Ammon's horn (tissue), 1 donor: ENCODE measurements at regions not wholly inside any gene's neighbourhood (a gene's known extent, or its start where the extent isn't known, plus 50 kb on each side); places are given as distances from the start of the nearest gene placed in this dataset.
"Not testable (repeated sequence)": the region's sequence is repeated elsewhere in the genome, so short reads cannot be mapped to it uniquely, and the experiment has no call there.

Experiments used
- DNase-seq: peaks from one replicate; pipeline ENCODE4 v3.0.0-alpha.2; 2016; ENCODE audit warnings: low spot score

DNA sequence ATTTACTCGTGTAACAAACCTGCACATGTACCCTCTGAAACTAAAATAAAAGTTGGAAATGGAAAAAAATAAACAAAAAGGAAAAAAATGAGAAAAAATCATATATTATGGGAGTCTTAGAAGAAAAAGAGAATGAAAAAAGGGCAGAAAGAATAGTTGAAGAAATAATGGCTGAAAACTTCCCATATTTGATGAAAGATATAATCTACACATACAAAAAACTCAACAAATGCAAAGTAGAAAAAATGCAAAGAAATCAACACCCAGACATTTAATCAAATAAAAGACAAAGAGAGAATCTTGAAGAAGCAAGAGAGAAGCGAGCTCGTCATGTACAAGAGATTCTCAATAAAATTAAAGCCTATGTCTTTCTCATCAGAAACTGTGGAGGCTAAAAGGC is 73.8 kb downstream of the SLC25A46 start:
- no peak for DNase-seq

DNA sequence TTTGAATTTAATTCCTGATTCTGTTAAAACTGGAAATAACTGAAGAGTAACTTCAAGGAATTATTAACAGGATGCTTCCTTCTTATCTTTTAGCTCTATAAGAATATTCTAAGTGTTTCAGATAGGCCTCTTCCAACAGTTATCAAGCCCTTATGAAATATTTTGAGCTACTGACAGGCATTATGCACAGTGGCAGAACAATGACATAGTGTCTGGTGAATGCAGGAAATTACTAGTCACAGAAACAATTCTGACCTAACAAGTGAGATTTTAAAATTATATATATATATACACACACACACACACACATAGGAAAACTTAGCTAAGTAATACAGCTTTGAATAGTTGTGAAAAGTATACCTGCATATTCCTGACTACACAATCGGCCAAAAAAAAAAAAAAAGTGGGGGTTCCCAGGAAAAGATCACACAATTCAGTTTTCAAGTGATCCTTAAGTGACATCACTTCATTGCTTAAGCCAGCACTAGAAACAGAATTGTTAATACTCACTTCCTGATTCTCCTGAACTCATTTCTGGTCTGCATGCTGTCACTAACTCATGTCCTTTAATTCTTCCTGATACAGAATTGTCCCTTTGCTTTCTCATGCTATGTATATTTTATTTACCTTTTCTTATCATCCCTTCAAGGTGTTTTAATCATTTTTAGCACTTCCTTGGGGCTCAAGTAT is 77.3 kb downstream of the SLC25A46 start:
- no peak for DNase-seq

DNA sequence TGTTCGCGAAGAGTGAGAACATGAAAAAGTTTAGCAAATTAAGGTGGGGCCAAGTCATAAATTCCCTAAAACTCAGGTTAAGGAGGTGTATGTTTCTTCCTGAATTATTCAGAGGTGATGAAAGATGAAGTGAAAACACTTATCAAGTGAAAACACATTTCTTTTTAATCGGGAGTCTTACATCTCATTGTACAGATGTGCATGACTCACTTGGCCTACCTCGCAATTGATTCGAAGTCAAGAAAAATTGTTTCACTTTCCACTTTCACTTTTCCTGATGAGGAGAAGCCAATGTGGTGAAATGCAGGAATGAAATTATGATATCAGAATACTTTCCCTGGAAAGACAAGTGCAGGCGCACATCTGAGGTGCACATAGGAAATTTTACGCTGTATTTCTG is 78.7 kb downstream of the SLC25A46 start:
- no peak for DNase-seq

DNA sequence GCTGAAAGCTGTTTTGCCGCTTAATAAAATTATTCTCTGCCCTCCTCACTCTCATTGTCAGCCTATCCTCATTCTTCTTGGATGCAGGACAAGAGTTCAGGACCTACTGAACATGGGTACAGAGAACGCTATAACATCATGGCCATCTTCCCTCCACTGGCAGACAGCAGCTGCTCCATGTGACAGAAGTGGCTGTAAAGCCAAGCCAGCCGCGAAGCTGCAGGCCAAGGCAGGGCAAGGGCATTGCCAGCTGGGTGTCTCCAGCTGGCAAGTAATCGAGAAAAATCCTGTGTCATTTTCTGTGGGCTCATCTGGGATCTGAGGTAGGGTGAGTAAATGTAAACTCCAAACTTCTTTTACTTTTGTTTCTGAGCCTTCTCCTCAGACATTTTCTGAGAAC is 84.8 kb downstream of the SLC25A46 start:
- no peak for DNase-seq

DNA sequence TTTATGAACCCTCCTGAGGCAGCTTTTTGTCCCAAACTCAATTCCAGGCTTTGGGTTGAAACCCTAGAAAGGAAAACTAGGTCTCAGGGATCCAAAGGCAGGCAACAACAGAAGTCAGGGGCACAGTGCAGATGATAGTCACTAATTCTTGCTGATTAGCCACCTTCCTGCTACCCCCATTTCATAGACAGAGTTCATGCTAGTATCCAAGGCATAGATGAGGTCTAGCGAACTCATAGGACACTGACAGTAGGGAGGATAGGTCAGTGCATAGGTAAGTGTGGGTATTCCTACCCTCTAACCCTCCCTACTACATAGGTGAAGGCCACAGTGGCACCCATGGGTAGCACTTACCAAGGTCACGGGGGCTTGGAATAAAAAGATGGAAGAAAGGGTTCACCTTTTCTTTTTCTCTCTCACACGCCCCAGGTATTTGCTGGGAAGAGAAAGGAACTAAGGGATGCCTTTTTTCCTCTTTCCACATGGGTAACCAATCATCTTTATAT is 86.2 kb downstream of the SLC25A46 start:
- no peak for DNase-seq

DNA sequence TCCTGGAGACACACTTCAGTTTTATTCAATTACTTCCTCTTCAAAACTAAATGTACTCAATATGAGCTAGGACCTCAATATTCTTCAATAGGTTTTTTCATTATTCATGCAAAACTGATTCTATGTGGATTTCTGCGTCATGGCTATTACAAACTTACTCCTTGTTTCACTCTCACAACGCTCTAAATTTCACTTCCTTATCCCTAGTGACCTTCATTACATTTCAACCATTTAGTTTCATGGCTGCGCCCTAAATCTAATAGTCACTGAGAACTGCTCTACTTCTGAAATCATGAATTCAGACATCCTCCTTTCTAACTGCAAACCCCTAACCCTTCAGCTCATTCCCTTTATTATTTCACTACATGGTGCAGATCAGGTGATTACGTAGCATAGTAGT is 93.9 kb downstream of the SLC25A46 start:
- DNase-seq = no peak

DNA sequence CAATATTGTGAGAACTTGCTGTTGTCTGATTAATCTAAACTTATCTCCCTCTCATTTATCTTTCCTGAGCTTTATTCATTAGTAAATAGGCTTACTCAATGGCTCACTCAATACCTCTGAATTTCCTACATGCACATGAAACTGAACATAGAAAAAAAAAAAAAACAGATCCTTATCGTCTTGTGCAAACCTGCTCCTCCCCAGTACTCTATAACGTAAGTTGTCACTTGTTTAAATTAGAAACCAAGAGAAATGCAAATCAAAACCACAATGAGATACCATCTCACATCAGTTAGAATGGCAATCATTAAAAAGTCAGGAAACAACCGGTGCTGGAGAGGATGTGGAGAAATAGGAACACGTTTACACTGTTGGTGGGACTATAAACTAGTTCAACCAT is 96.1 kb downstream of the SLC25A46 start:
- DNase-seq = not testable (repeated sequence)

DNA sequence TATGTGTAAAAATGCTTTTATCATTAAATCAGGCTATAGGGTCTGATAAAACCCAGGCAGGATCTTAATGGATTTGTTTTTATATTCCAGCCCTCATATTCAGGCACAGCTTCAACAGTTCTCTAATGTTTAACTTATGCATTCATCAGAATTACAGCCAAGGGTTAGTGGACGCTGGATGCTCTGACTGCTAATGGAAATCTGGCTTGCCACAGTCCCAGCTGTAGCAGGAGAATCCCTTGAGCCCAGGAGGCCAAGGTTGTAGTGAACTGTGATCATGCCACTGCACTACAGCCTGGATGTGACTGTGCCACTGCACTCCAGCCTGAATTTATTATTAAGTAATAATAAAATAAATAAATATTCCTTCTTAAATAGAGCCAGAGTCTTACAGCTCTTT is 98.0 kb downstream of the SLC25A46 start:
- no peak for DNase-seq

DNA sequence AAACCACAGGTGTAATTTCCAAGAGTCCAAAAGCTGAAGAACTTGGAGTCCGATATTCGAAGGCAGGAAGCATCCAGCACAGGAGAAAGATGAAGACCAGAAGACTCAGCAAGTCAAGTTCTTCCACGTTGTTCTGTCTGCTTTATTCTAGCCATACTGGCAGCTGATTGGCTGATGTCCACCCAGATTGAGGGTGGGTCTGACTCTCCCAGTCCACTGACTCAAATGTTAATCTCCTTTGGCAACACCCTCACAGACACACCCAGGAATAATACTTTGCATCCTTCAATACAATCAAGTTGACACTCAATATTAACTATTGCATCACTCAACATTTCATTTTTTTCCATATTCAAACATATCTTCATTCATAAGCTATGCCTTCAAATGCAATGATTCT is 99.5 kb downstream of the SLC25A46 start:
- DNase-seq = not testable (repeated sequence)

DNA sequence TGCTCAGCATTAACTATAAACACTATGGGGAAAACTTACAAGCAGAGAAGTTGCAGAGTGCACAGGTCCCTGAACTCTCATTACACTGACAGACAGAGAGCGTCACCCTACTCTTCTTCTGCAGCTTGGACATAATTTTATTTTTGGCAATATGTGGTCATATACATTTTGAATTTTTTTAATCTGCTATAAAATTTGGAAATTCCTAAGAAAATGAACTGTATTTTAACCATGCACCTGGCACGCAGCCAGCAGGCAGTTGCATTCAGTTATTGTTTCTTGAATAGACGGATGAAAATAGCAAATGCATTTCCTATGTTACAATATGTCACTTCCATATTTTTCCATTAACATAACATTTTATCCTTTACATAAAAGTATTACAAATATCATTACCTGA is 100.2 kb downstream of the SLC25A46 start:
- no peak for DNase-seq

DNA sequence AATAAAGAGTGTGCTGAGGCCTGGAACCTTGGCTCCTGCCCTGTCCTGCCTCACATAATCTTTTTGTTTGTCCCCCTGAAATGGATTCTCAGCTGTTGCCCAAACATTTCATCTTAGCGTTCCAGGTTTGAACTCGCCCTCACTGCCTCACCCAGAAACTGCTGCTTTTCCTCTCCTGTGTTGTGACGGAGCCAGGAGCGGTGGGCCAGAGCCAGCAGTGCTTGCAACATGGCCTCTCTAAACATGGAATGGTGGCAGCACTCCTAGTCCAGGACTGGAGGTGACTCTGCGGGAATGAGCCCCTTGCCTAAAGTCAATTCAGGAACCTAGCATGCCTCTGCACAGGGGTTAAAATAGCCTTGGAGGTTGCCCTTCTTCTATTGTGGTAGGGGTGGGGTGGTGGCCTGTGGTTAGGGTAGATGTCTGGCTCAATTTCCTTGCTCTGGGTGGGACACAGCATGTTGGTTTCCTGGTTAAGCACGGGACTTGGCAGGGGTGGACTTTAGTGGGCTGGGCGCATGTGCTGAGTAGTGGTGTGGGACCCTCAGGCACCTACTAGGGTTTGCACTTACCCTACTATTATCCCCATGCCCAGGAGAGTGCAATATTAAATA is 101.6 kb downstream of the SLC25A46 start:
- DNase-seq = no peak

DNA sequence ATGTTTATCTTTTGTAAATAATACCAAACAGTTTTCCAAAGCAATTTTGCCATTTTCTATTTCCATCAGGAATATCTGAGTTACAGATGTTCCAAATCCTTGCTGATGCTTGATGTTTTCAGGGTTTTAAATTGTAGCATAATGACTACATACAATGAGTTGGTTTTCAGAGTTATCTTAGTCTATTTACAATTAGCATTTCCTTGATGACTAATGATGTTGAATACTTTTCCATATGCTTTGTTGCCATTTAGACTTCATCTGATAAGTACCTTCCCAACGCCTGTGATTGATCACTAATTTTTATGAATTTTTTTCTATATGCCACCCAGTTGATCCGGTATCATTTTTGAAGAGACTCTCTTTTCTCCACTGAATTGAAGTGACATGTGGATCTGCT is 102.3 kb downstream of the SLC25A46 start:
- DNase-seq = no peak

DNA sequence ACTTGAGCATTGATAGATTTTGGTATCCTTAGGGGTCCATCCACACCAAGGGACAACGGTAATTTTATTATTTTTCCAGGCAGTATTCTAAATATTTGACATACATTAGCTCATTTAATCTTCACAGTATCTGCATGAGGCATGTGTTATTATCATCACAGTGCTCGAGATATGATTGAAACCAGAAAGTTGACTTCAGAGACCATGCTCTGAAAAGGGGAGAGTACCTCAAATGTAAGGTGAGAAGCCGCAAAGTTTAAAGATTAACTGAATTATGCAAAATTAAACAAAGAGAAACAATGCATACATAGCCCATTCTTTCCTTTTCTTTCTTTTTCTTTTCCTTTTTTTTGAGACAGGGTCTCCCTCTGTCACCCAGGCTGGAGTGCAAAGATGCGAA is 104.1 kb downstream of the SLC25A46 start:
- DNase-seq = no peak

DNA sequence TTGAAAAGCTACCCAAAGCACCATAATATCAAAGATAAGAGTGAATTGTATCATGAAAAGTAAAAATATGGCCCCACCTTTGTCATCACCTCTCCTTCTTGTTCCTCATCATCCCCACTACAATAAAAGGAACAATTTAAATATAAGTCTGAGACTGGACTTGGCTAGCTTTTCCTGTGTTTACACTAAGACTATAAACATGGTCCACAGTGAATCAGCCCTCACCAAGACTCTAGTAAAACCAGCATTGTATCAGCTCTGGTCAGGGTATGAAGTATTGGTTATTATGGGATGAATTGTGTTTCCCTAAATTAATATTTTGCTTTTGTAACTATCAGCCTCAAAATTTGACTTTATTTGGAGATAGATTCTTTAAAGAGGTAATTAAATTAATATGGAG is 105.4 kb downstream of the SLC25A46 start:
- DNase-seq = no peak

DNA sequence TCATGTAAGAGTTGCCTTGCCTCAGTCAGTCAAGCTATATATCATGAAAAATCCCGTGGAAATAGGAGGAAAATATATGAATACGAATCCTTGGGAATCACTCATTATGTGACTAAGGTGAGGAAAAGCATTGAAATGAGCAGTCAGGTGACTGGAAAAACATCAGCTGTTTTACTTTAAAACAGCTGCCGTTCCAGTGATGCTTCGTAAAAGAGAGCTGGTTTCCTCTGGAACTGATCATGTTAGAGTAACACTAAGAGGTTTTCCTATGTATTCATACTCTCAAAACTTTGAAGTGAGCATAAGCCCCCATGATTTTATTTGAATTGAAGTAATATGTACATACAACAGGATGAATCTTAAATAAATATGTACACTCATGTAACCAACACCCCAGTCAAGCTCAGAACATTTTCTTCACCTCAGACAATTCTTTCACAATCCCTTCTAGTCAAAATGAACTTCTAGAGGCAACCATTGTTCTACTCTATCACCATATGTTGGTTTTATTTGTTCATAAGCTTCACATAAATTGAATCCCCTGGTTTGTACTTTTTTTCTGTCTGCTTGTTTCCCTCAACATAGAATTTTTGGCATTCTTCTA is 107.7 kb downstream of the SLC25A46 start:
- DNase-seq = no peak

DNA sequence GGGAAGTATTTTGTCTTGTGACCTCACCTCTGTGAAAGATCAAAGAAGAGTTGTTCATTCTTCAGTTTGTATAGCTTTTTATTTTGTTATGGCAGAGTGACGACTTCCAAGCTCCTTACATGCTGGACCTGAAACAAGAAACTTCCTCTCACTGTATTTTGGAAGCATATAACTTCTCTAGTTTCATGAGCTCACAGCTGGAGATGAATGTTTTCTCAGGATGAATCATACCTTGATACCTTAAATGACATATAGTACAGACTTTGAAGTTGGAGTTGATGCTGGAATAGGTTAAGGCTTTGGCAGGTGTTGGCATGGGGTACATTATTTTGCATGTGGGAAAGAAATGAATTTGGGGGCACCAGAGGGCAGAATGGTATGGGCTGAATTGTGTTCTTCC is 112.5 kb downstream of the SLC25A46 start:
- DNase-seq = no peak

DNA sequence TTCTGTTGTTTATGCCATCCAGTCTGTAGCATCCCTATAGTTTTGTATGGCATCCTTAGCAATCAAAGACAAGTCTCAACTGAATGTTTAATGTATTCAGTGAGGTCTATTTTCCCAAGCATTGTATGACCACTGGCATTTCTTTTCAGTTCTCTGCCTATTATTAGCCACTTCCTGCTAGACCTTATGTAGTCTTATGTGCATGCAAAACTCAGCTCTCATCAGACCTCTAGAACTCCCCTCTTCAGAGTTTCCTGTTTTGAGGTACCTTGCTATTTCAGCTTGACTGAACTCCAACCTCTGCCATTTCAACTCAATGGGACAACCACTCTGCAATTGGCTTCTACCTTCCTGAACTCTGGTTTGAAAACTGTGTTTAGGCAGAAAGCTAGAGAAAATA is 113.2 kb downstream of the SLC25A46 start:
- DNase-seq = no peak

DNA sequence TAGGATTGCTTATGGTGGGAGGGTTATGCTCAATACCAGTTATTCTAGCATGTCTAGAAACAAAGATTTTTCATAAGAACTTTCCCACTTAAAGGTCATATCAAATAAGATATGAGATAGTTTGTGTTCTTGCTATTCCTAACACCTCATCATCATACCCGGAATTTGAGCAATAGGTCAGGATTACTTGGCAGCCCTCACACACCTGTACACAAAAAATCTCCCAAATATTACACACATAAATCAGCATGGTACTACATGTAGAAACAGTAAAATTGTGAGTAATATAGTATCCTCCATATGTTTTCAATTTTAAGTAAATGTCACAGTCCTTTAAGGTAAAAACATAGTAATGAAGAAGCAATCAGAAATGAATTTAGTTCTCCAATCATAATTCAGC is 113.7 kb downstream of the SLC25A46 start:
- DNase-seq = no peak

DNA sequence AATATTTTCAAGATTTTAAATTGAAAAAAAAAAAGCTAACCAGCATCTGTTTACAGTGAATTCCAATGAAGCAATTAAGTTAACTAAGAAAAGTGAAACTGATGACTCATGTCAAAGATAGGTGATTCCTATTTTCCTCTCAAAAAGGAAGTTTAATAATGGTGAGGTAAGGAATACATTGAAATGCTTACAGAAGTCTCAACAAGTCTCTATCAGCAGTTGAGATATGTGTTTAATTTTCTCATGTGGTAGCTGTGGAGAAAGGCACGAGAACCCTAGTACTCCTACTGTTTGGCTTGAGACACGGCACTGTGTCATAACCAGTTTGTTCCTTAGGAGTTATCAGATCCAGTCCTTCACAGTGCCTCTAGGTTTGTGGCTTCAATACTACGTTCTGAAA is 114.5 kb downstream of the SLC25A46 start:
- no peak for DNase-seq

DNA sequence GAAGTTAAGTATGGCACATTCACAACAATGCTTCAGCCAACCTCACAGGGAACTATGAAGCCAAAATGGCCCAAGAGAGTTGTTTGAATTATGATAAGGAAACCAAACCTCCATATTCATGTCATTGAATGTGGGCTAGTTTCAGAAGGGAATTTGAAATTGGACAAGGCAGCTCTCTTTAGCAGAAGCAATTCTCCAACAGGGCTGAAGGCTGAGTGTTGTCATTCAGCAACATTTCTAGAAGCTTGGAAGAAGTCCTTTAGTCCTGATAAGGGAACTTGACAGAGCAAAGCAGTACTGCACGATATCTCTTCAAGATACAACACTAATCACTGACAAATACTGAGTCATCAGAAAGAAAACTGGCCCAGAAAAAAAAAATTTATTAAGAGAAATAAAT is 115.4 kb downstream of the SLC25A46 start:
- DNase-seq = no peak

DNA sequence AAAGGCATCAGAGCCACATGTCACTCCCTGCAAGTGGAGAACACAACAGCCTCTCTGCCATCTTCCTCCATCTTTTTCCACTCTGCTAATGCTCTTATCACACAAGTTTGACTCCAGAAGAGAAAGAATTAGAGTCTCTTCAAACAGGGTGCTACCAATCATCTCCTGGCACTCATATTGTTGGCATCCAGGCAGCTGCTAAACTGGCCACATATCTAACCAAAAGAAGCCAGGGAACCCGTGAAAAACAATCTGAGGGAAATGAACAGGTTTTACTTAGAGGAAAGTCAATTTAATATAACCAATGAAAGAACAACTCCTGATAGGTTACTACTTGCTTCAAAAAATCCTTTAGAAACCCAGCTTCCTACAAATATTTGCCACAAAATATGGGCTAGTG is 117.2 kb downstream of the SLC25A46 start:
- no peak for DNase-seq

DNA sequence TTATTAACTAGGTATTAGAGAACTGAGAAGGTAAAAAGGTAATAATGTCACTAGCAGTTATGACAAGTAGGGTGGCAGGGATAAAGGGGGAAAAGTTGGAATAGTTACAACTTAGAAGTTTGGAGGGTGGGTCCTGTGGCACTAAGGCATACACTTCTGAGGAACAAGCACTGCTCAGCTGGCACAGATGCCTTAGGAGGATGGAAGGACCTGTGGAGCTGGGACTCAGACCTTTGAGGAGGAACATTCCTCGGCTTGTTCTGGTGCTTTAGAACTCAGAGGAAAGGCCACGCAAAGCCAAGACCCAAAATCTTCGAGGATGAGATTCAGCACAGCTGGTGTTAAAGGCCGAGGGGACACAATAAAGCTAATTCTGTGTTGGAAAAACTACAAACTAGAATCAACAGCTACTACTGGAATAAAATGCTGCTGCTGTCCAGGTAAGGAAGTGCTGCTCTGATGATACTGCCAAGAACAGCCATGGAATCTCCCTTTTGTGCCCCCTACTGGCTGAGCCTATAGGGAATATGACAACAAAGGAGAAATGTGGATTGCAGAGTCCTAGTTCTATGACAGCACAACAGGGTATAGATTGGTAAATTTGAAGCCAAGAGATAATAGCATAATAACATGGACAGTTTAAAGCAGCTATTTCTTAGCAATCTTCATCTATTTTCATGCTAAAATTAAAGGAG is 126.7 kb downstream of the SLC25A46 start:
- DNase-seq = no peak

DNA sequence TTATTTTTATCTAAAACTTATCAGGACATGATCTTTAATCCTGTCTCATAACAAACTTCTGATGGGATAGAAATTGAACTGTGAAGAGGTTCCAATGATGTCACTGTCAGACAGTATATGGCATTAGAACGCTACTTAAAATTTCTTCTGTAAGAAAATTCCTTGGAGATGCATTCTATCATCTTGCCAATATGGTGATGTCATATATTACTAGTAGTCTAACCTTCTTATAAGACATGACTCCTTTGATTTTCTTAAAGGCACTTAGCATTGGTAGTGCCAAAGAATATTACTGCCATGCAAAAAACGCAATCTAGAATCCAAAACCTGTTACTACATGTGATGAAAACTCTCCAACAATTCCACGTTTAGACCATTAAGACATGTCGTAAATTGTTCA is 131.1 kb downstream of the SLC25A46 start:
- DNase-seq = no peak
